GM12878 (cell line): ENCODE measurements at regions not wholly inside any gene's neighbourhood (a gene's known extent, or its start where the extent isn't known, plus 50 kb on each side); places are given as distances from the start of the nearest gene placed in this dataset.

ENCODE experiments used
- ATF7 ChIP-seq: fragments of 450-650 bp; IDR thresholded peaks from 2 replicates; pipeline ENCODE4 v1.6.1; 2016; ENCODE audit warnings: low read depth, mild to moderate bottlenecking
- CBFB ChIP-seq: IDR thresholded peaks from 2 replicates; pipeline ENCODE4 v1.6.1; 2016; ENCODE audit warnings: antibody characterized with exemption, low read depth
- CTCF ChIP-seq, 3 experiments: IDR thresholded peaks in 2 of 3; conservative IDR thresholded peaks in 1 of 3; 2 replicates each; pipeline ENCODE4 v1.5.1; 2011; ENCODE audit warnings: low read depth in 3 of 3, low read length in 3 of 3, mild to moderate bottlenecking in 3 of 3, control low read depth in 2 of 3, moderate library complexity in 2 of 3, inconsistent platforms in 1 of 3, mixed read lengths in 1 of 3; ENCODE audit not compliant: control insufficient read depth in 2 of 3, insufficient read depth in 1 of 3; ENCODE audit errors: extremely low read depth in 1 of 3
- EZH2 ChIP-seq: IDR thresholded peaks from 2 replicates; pipeline ENCODE4 v1.6.1; 2012; ENCODE audit warnings: low read depth, mild to moderate bottlenecking, control low read depth, inconsistent platforms, low read length, borderline replicate concordance; ENCODE audit not compliant: control insufficient read depth
- IKZF1 ChIP-seq: fragments of 450-650 bp; conservative IDR thresholded peaks from 2 replicates; pipeline ENCODE4 v1.6.1; 2017; ENCODE audit warnings: antibody characterized with exemption, mild to moderate bottlenecking
- KAT2A ChIP-seq: conservative IDR thresholded peaks from 2 replicates; pipeline ENCODE4 v1.6.1; 2011; ENCODE audit warnings: low read depth, low read length; ENCODE audit not compliant: control insufficient read depth
- MYC ChIP-seq: IDR thresholded peaks from 2 replicates; pipeline ENCODE4 v1.6.1; 2011; ENCODE audit warnings: mild to moderate bottlenecking, low read length, moderate library complexity, inconsistent platforms; ENCODE audit not compliant: insufficient read depth, insufficient replicate concordance, insufficient read length, severe bottlenecking
- PBX3 ChIP-seq: IDR thresholded peaks from 2 replicates; pipeline ENCODE4 v1.6.1; 2011; ENCODE audit warnings: mild to moderate bottlenecking, low read depth, low read length, moderate library complexity; ENCODE audit not compliant: insufficient replicate concordance
- POLR2A ChIP-seq: IDR thresholded peaks from 2 replicates; pipeline ENCODE4 v1.6.1; 2011; ENCODE audit warnings: low read depth, mild to moderate bottlenecking, low read length
- POLR2AphosphoS2 ChIP-seq: IDR thresholded peaks from 2 replicates; pipeline ENCODE4 v1.6.1; 2011; ENCODE audit warnings: low read depth, mild to moderate bottlenecking, low read length, improper control_type of control experiment, moderate library complexity
- RBBP5 ChIP-seq: fragments of 200-600 bp; sonication (generic); conservative IDR thresholded peaks from 2 replicates; pipeline ENCODE4 v1.6.1; 2016
- SMAD1 ChIP-seq: fragments of 450-650 bp; IDR thresholded peaks from 2 replicates; pipeline ENCODE4 v1.6.1; 2018; ENCODE audit warnings: mild to moderate bottlenecking, low read depth; ENCODE audit not compliant: partially characterized antibody
- SMC3 ChIP-seq: IDR thresholded peaks from 2 replicates; pipeline ENCODE4 v1.6.1; 2011; ENCODE audit warnings: low read length, improper control_type of control experiment, borderline replicate concordance
- TARDBP ChIP-seq: IDR thresholded peaks from 2 replicates; pipeline ENCODE4 v1.6.1; 2016; ENCODE audit warnings: borderline replicate concordance

GRCh38 chr2:236793023-236794011 lies 223.7 kb downstream of the ACKR3 start:
- TF ChIP-seq MYC (no peak), KAT2A (no peak), POLR2A (no peak), IKZF1 (no peak), SMC3 (no peak), POLR2AphosphoS2 (no peak), ATF7 (no peak), SMAD1 (no peak), CTCF (IDR thresholded peaks at IDR 0.05 in 2 of 3, conservative IDR thresholded peaks at IDR 0.05 in 1 of 3; ENCODE audit: control insufficient read depth in 2 of 3, extremely low read depth in 1 of 3, insufficient read depth in 1 of 3, low read depth in 3 of 3, low read length in 3 of 3) (no peak), EZH2 (no peak), TARDBP (no peak), RBBP5 (no peak), CBFB (no peak), PBX3 (no peak)
